ENCODE measurements at regions not wholly inside any gene's neighbourhood (a gene's known extent, or its start where the extent isn't known, plus 50 kb on each side); places are given as distances from the start of the nearest gene placed in this dataset.

- H2AFZ ChIP-seq (ENCODE audit: low read depth, low read length, severe bottlenecking): no peak overlapping the region
- H3K27ac ChIP-seq (ENCODE audit: low read depth, low read length): no peak overlapping the region
- no peaks in the 10 kb centered on the region for H3K79me2 ChIP-seq (ENCODE audit: insufficient read depth, low read length)
- H3K4me3 ChIP-seq (ENCODE audit: insufficient read depth, low read length, poor library complexity, severe bottlenecking): no peak overlapping the region
- H3F3A ChIP-seq (ENCODE audit: insufficient read depth): no peaks in the 10 kb centered on the region
- H3K9ac ChIP-seq (ENCODE audit: low read length): no peak overlapping the region
- H3K9me3 ChIP-seq (ENCODE audit: insufficient read depth, low read length): no peaks in the 10 kb centered on the region
- TF ChIP-seq, protein P1, sequence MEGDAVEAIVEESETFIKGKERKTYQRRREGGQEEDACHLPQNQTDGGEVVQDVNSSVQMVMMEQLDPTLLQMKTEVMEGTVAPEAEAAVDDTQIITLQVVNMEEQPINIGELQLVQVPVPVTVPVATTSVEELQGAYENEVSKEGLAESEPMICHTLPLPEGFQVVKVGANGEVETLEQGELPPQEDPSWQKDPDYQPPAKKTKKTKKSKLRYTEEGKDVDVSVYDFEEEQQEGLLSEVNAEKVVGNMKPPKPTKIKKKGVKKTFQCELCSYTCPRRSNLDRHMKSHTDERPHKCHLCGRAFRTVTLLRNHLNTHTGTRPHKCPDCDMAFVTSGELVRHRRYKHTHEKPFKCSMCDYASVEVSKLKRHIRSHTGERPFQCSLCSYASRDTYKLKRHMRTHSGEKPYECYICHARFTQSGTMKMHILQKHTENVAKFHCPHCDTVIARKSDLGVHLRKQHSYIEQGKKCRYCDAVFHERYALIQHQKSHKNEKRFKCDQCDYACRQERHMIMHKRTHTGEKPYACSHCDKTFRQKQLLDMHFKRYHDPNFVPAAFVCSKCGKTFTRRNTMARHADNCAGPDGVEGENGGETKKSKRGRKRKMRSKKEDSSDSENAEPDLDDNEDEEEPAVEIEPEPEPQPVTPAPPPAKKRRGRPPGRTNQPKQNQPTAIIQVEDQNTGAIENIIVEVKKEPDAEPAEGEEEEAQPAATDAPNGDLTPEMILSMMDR (IDR thresholded peaks at IDR 0.05; ENCODE audit: insufficient read depth, low read length, poor library complexity, severe bottlenecking): no peak
- no peak for TF ChIP-seq EZH2phosphoT487 (conservative IDR thresholded peaks at IDR 0.05; ENCODE audit: low read length)
- no peaks in the 10 kb centered on the region for H3K36me3 ChIP-seq (ENCODE audit: low read length)
- no peak overlapping the region for H3K4me2 ChIP-seq (ENCODE audit: low read depth, low read length, poor library complexity, severe bottlenecking)
- H3K27me3 ChIP-seq (ENCODE audit: low read length): no peaks in the 10 kb centered on the region
- H3K9me2 ChIP-seq (replicated peaks; ENCODE audit: insufficient read depth, low read length): no peaks in the 10 kb centered on the region
- H4K20me1 ChIP-seq (ENCODE audit: low read depth, low read length): no peaks in the 10 kb centered on the region
Observed at GRCh38 chr3:78275420-78275852, 1235.5 kb downstream of the ROBO2 start.

DNA sequence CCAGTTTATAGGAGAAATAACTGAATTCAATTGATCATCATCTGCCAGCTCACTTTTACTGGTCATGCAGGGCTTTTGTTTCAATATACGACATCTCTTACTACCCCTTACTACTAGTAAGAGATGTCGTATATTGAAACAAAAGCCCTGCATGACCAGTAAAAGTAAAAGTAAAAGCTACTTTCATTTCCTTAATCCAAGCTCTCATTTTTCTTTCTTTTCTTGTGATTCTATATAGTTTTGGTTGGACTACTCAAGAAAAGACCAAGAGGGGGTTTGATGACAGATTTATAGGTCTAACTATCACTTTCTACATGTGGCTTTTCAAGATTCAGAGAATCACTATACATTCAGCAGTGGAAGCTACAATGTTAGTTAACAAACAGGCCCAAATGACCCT, 1237.3 kb downstream of the ROBO2 start:
- Histone ChIP-seq H3F3A (ENCODE audit: insufficient read depth) (no peaks in the 10 kb centered on the region), H3K27ac (ENCODE audit: low read depth, low read length) (no peak overlapping the region), H3K9ac (ENCODE audit: low read length) (no peak overlapping the region), H4K20me1 (ENCODE audit: low read depth, low read length) (no peaks in the 10 kb centered on the region), H3K36me3 (ENCODE audit: low read length) (no peaks in the 10 kb centered on the region), H3K9me2 (replicated peaks; ENCODE audit: insufficient read depth, low read length) (no peaks in the 10 kb centered on the region), H3K79me2 (ENCODE audit: insufficient read depth, low read length) (no peaks in the 10 kb centered on the region), H3K27me3 (ENCODE audit: low read length) (no peaks in the 10 kb centered on the region), H3K4me3 (ENCODE audit: insufficient read depth, low read length, poor library complexity, severe bottlenecking) (no peak overlapping the region), H2AFZ (ENCODE audit: low read depth, low read length, severe bottlenecking) (no peak overlapping the region), H3K4me2 (ENCODE audit: low read depth, low read length, poor library complexity, severe bottlenecking) (no peak overlapping the region), H3K9me3 (ENCODE audit: insufficient read depth, low read length) (no peaks in the 10 kb centered on the region)
- TF ChIP-seq, protein P1 (IDR thresholded peaks at IDR 0.05; ENCODE audit: insufficient read depth, low read length, poor library complexity, severe bottlenecking): no peak
- no peak for TF ChIP-seq EZH2phosphoT487 (conservative IDR thresholded peaks at IDR 0.05; ENCODE audit: low read length)

DNA sequence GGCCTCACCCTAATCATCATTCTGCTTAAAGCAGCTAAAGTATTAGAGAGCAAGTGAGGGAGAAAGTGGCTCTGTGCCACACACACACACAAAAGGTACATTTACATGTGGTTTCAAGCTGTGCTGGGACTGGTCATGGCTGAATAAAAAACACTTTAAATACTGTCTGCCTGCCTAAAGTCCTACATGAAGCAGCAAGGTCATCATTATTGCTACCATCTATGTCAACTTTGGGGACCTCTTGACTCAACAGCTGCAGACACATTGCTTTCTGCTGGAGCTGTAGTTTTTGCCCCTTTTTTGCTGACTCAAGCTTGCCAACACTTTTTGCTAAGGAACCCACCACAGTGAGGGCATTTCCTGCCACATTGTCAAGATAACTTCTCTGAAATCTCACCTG, 1237.9 kb downstream of the ROBO2 start:
- Histone ChIP-seq H3K9me2 (replicated peaks; ENCODE audit: insufficient read depth, low read length) (no peaks in the 10 kb centered on the region), H3K27me3 (ENCODE audit: low read length) (no peaks in the 10 kb centered on the region), H2AFZ (ENCODE audit: low read depth, low read length, severe bottlenecking) (no peak overlapping the region), H4K20me1 (ENCODE audit: low read depth, low read length) (no peaks in the 10 kb centered on the region), H3K9ac (ENCODE audit: low read length) (no peak overlapping the region), H3K27ac (ENCODE audit: low read depth, low read length) (no peak overlapping the region), H3F3A (ENCODE audit: insufficient read depth) (no peaks in the 10 kb centered on the region), H3K4me3 (ENCODE audit: insufficient read depth, low read length, poor library complexity, severe bottlenecking) (no peak overlapping the region), H3K79me2 (ENCODE audit: insufficient read depth, low read length) (no peaks in the 10 kb centered on the region), H3K4me2 (ENCODE audit: low read depth, low read length, poor library complexity, severe bottlenecking) (no peak overlapping the region), H3K9me3 (ENCODE audit: insufficient read depth, low read length) (no peaks in the 10 kb centered on the region), H3K36me3 (ENCODE audit: low read length) (no peaks in the 10 kb centered on the region)
- TF ChIP-seq EZH2phosphoT487 (conservative IDR thresholded peaks at IDR 0.05; ENCODE audit: low read length): no peak
- TF ChIP-seq, protein P1 (IDR thresholded peaks at IDR 0.05; ENCODE audit: insufficient read depth, low read length, poor library complexity, severe bottlenecking): no peak
